SU-DHL-6 (cell line): ENCODE measurements at regions not wholly inside any gene's neighbourhood (a gene's known extent, or its start where the extent isn't known, plus 50 kb on each side); places are given as distances from the start of the nearest gene placed in this dataset.

Experiments used
- EZH2phosphoT487 ChIP-seq: fragments of 200-600 bp; sonication (generic), shearing (Covaris generic); conservative IDR thresholded peaks from 2 replicates; pipeline ENCODE4 v1.6.1; 2018; ENCODE audit warnings: mild to moderate bottlenecking, antibody characterized with exemption, low read length, moderate library complexity, mixed read lengths
- TF ChIP-seq, protein P1 (sequence below): fragments of 200-600 bp; sonication (generic); IDR thresholded peaks from one replicate; pipeline ENCODE4 v1.5.1; 2017; ENCODE audit warnings: antibody characterized with exemption, mild to moderate bottlenecking, low read length, moderate library complexity; ENCODE audit not compliant: insufficient read depth, poor library complexity, severe bottlenecking

DNA sequence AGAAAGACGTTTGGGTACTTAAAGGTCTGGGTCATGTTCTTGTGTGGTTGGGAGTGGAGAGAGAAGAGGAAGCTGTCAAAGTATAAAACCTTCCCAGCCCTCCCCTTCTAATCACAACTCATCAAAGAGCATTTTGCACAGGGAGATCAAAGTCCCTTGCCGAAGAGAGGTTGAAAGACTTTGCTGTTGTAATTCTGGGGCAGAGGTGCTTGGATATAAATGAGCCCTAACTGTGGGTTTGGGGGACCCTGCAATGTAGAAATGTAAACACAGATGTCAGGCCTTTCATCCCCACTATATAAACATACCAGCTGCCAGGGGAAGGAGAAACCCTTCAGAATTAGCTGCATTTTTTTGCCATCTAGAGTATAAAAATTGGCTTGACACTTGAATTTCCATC lies 182.1 kb downstream of the ETAA1 start:
- TF ChIP-seq, protein P1, sequence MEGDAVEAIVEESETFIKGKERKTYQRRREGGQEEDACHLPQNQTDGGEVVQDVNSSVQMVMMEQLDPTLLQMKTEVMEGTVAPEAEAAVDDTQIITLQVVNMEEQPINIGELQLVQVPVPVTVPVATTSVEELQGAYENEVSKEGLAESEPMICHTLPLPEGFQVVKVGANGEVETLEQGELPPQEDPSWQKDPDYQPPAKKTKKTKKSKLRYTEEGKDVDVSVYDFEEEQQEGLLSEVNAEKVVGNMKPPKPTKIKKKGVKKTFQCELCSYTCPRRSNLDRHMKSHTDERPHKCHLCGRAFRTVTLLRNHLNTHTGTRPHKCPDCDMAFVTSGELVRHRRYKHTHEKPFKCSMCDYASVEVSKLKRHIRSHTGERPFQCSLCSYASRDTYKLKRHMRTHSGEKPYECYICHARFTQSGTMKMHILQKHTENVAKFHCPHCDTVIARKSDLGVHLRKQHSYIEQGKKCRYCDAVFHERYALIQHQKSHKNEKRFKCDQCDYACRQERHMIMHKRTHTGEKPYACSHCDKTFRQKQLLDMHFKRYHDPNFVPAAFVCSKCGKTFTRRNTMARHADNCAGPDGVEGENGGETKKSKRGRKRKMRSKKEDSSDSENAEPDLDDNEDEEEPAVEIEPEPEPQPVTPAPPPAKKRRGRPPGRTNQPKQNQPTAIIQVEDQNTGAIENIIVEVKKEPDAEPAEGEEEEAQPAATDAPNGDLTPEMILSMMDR: no peak
- TF ChIP-seq EZH2phosphoT487: no peak
